ENCODE measurements at regions not wholly inside any gene's neighbourhood (a gene's known extent, or its start where the extent isn't known, plus 50 kb on each side); places are given as distances from the start of the nearest gene placed in this dataset.

GRCh38 chr21:27315373-27315772 is 348.5 kb upstream of the ADAMTS5 start:
- WGBS, 2 donors, result 86 to 89% methylated on average over 2 of the region's 2 CpGs
- intact Hi-C loops (cut with DNase I), result no loop called here
- Histone ChIP-seq H3K4me1 (ENCODE audit: control insufficient read depth in 1 of 2, insufficient read depth in 2 of 2, low read length in 2 of 2) (no peaks in the 10 kb centered on the region), H3K9me3 (ENCODE audit: control insufficient read depth, low read length) (peaks cover 1% of the 10 kb centered on the region), H3K27ac (ENCODE audit: low read depth in 1 of 2, low read length in 2 of 2) (no peak overlapping the region), H3K36me3 (ENCODE audit: control insufficient read depth in 1 of 2, insufficient read depth in 2 of 2, low read length in 1 of 2) (no peaks in the 10 kb centered on the region), H3K27me3 (ENCODE audit: control insufficient read depth in 1 of 2, insufficient read depth in 2 of 2, low read length in 1 of 2) (no peaks in the 10 kb centered on the region), H3K4me3 (ENCODE audit: low read length in 2 of 2) (no peak overlapping the region)
- ATAC-seq (ENCODE audit: low FRiP score) (no peak), DNase-seq (no peak)

GRCh38 chr21:27314131-27314530 is 347.2 kb upstream of the ADAMTS5 start:
- ATAC-seq (ENCODE audit: low FRiP score) (no peak), DNase-seq (no peak)
- Histone ChIP-seq H3K9me3 (ENCODE audit: control insufficient read depth, low read length) (peaks cover 1% of the 10 kb centered on the region), H3K27me3 (ENCODE audit: control insufficient read depth in 1 of 2, insufficient read depth in 2 of 2, low read length in 1 of 2) (no peaks in the 10 kb centered on the region), H3K27ac (ENCODE audit: low read depth in 1 of 2, low read length in 2 of 2) (no peak overlapping the region), H3K36me3 (ENCODE audit: control insufficient read depth in 1 of 2, insufficient read depth in 2 of 2, low read length in 1 of 2) (no peaks in the 10 kb centered on the region), H3K4me3 (ENCODE audit: low read length in 2 of 2) (no peak overlapping the region), H3K4me1 (ENCODE audit: control insufficient read depth in 1 of 2, insufficient read depth in 2 of 2, low read length in 2 of 2) (no peaks in the 10 kb centered on the region)
- 3 to 6% methylated on average over 1 of the region's 1 CpG for WGBS, 2 donors
- intact Hi-C loops (cut with DNase I), result no loop called here

GRCh38 chr21:27306791-27307775 is 340.2 kb upstream of the ADAMTS5 start:
- peak; percentile 73 for ATAC-seq (ENCODE audit: low FRiP score)
- 46 to 51% methylated on average over 4 of the region's 4 CpGs for WGBS, 2 donors
- no peak overlapping the region for H3K27ac ChIP-seq (ENCODE audit: low read depth in 1 of 2, low read length in 2 of 2)
- DNase-seq, result no peak
- H3K4me1 ChIP-seq (ENCODE audit: control insufficient read depth in 1 of 2, insufficient read depth in 2 of 2, low read length in 2 of 2), result no peaks in the 10 kb centered on the region
- no peaks in the 10 kb centered on the region for H3K27me3 ChIP-seq (ENCODE audit: control insufficient read depth in 1 of 2, insufficient read depth in 2 of 2, low read length in 1 of 2)
- H3K9me3 ChIP-seq (ENCODE audit: control insufficient read depth, low read length), result no peaks in the 10 kb centered on the region
- no peaks in the 10 kb centered on the region for H3K36me3 ChIP-seq (ENCODE audit: control insufficient read depth in 1 of 2, insufficient read depth in 2 of 2, low read length in 1 of 2)
- intact Hi-C loops (cut with DNase I), result no loop called here
- no peak overlapping the region for H3K4me3 ChIP-seq (ENCODE audit: low read length in 2 of 2)

GRCh38 chr21:27306206-27306605 is 339.3 kb upstream of the ADAMTS5 start:
- no peaks in the 10 kb centered on the region for H3K36me3 ChIP-seq (ENCODE audit: control insufficient read depth in 1 of 2, insufficient read depth in 2 of 2, low read length in 1 of 2)
- H3K4me3 ChIP-seq (ENCODE audit: low read length in 2 of 2), result no peak overlapping the region
- intact Hi-C loops (cut with DNase I), result no loop called here
- H3K4me1 ChIP-seq (ENCODE audit: control insufficient read depth in 1 of 2, insufficient read depth in 2 of 2, low read length in 2 of 2), result no peaks in the 10 kb centered on the region
- H3K27ac ChIP-seq (ENCODE audit: low read depth in 1 of 2, low read length in 2 of 2), result no peak overlapping the region
- ATAC-seq (ENCODE audit: low FRiP score), result no peak
- no peaks in the 10 kb centered on the region for H3K27me3 ChIP-seq (ENCODE audit: control insufficient read depth in 1 of 2, insufficient read depth in 2 of 2, low read length in 1 of 2)
- no peak for DNase-seq
- no peaks in the 10 kb centered on the region for H3K9me3 ChIP-seq (ENCODE audit: control insufficient read depth, low read length)

- DNase-seq (no peak), ATAC-seq (ENCODE audit: low FRiP score) (no peak)
- intact Hi-C loops (cut with DNase I), result no loop called here
- WGBS, 2 donors, result 14 to 30% methylated on average over 2 of the region's 2 CpGs
- H3K27ac ChIP-seq (ENCODE audit: low read depth in 1 of 2, low read length in 2 of 2), result no peak overlapping the region
- H3K9me3 ChIP-seq (ENCODE audit: control insufficient read depth, low read length), result no peaks in the 10 kb centered on the region
- no peak overlapping the region for H3K4me3 ChIP-seq (ENCODE audit: low read length in 2 of 2)
- H3K36me3 ChIP-seq (ENCODE audit: control insufficient read depth in 1 of 2, insufficient read depth in 2 of 2, low read length in 1 of 2), result no peaks in the 10 kb centered on the region
- no peaks in the 10 kb centered on the region for H3K4me1 ChIP-seq (ENCODE audit: control insufficient read depth in 1 of 2, insufficient read depth in 2 of 2, low read length in 2 of 2)
- H3K27me3 ChIP-seq (ENCODE audit: control insufficient read depth in 1 of 2, insufficient read depth in 2 of 2, low read length in 1 of 2), result no peaks in the 10 kb centered on the region
These were observed 334.3 kb upstream of the ADAMTS5 start for GRCh38 chr21:27301220-27301619.

GRCh38 chr21:27300770-27301169 is 333.9 kb upstream of the ADAMTS5 start:
- no peaks in the 10 kb centered on the region for H3K27me3 ChIP-seq (ENCODE audit: control insufficient read depth in 1 of 2, insufficient read depth in 2 of 2, low read length in 1 of 2)
- H3K9me3 ChIP-seq (ENCODE audit: control insufficient read depth, low read length), result no peaks in the 10 kb centered on the region
- 95 to 97% methylated on average over 2 of the region's 2 CpGs for WGBS, 2 donors
- DNase-seq (no peak), ATAC-seq (ENCODE audit: low FRiP score) (no peak)
- H3K4me3 ChIP-seq (ENCODE audit: low read length in 2 of 2), result no peak overlapping the region
- no peaks in the 10 kb centered on the region for H3K36me3 ChIP-seq (ENCODE audit: control insufficient read depth in 1 of 2, insufficient read depth in 2 of 2, low read length in 1 of 2)
- no peak overlapping the region for H3K27ac ChIP-seq (ENCODE audit: low read depth in 1 of 2, low read length in 2 of 2)
- H3K4me1 ChIP-seq (ENCODE audit: control insufficient read depth in 1 of 2, insufficient read depth in 2 of 2, low read length in 2 of 2), result no peaks in the 10 kb centered on the region
- intact Hi-C loops (cut with DNase I), result no loop called here

- 95% methylated on average over 1 of the region's 1 CpG for WGBS, 2 donors
- Histone ChIP-seq H3K36me3 (ENCODE audit: control insufficient read depth in 1 of 2, insufficient read depth in 2 of 2, low read length in 1 of 2) (no peaks in the 10 kb centered on the region), H3K27ac (ENCODE audit: low read depth in 1 of 2, low read length in 2 of 2) (no peak overlapping the region), H3K9me3 (ENCODE audit: control insufficient read depth, low read length) (no peaks in the 10 kb centered on the region), H3K4me1 (ENCODE audit: control insufficient read depth in 1 of 2, insufficient read depth in 2 of 2, low read length in 2 of 2) (no peaks in the 10 kb centered on the region), H3K27me3 (ENCODE audit: control insufficient read depth in 1 of 2, insufficient read depth in 2 of 2, low read length in 1 of 2) (no peaks in the 10 kb centered on the region), H3K4me3 (ENCODE audit: low read length in 2 of 2) (no peak overlapping the region)
- ATAC-seq (ENCODE audit: low FRiP score), result peak; percentile 57
- no peak for DNase-seq
- intact Hi-C loops (cut with DNase I), result no loop called here
These were observed 331.6 kb upstream of the ADAMTS5 start for GRCh38 chr21:27298465-27298864.

GRCh38 chr21:27293239-27293638 is 326.4 kb upstream of the ADAMTS5 start:
- 89 to 97% methylated on average over 1 of the region's 1 CpG for WGBS, 2 donors
- no peak overlapping the region for H3K27ac ChIP-seq (ENCODE audit: low read depth in 1 of 2, low read length in 2 of 2)
- H3K36me3 ChIP-seq (ENCODE audit: control insufficient read depth in 1 of 2, insufficient read depth in 2 of 2, low read length in 1 of 2), result no peaks in the 10 kb centered on the region
- intact Hi-C loops (cut with DNase I), result no loop called here
- ATAC-seq (ENCODE audit: low FRiP score), result no peak
- no peaks in the 10 kb centered on the region for H3K9me3 ChIP-seq (ENCODE audit: control insufficient read depth, low read length)
- no peaks in the 10 kb centered on the region for H3K27me3 ChIP-seq (ENCODE audit: control insufficient read depth in 1 of 2, insufficient read depth in 2 of 2, low read length in 1 of 2)
- DNase-seq, result no peak
- H3K4me3 ChIP-seq (ENCODE audit: low read length in 2 of 2), result no peak overlapping the region
- no peaks in the 10 kb centered on the region for H3K4me1 ChIP-seq (ENCODE audit: control insufficient read depth in 1 of 2, insufficient read depth in 2 of 2, low read length in 2 of 2)

GRCh38 chr21:27292783-27293182 is 325.9 kb upstream of the ADAMTS5 start:
- no peaks in the 10 kb centered on the region for H3K9me3 ChIP-seq (ENCODE audit: control insufficient read depth, low read length)
- no peak overlapping the region for H3K4me3 ChIP-seq (ENCODE audit: low read length in 2 of 2)
- H3K4me1 ChIP-seq (ENCODE audit: control insufficient read depth in 1 of 2, insufficient read depth in 2 of 2, low read length in 2 of 2), result no peaks in the 10 kb centered on the region
- H3K36me3 ChIP-seq (ENCODE audit: control insufficient read depth in 1 of 2, insufficient read depth in 2 of 2, low read length in 1 of 2), result no peaks in the 10 kb centered on the region
- no peaks in the 10 kb centered on the region for H3K27me3 ChIP-seq (ENCODE audit: control insufficient read depth in 1 of 2, insufficient read depth in 2 of 2, low read length in 1 of 2)
- DNase-seq, result no peak
- WGBS, 2 donors, result 72 to 81% methylated on average over 2 of the region's 2 CpGs
- intact Hi-C loops (cut with DNase I), result no loop called here
- ATAC-seq (ENCODE audit: low FRiP score), result no peak
- H3K27ac ChIP-seq (ENCODE audit: low read depth in 1 of 2, low read length in 2 of 2), result no peak overlapping the region
